Right lobe of liver (tissue), 4 donors: ENCODE measurements at regions not wholly inside any gene's neighbourhood (a gene's known extent, or its start where the extent isn't known, plus 50 kb on each side); places are given as distances from the start of the nearest gene placed in this dataset.
"Not testable (repeated sequence)": the region's sequence is repeated elsewhere in the genome, so short reads cannot be mapped to it uniquely, and the experiment has no call there.

ENCODE experiments used
- CTCF ChIP-seq, 4 donors: fragments of 200-600 bp in 3 of 4; fragments of 450-650 bp in 1 of 4; IDR thresholded peaks; one replicate each; pipeline versions ENCODE4 v1.5.1 to v1.8.0; 2016 to 2022; ENCODE audit warnings: antibody characterized with exemption in 4 of 4, mild to moderate bottlenecking in 2 of 4
- POLR2A ChIP-seq: fragments of 450-650 bp; IDR thresholded peaks from one replicate; pipeline ENCODE4 v1.6.1; 2017; ENCODE audit warnings: antibody characterized with exemption, mild to moderate bottlenecking
- donor health status: DM: no; HTN: no; CAD: no.
- donor health status: DM: no; HTN: no; CAD: no.
- donor health status: DM: no; HTN: yes; CAD: no.

DNA sequence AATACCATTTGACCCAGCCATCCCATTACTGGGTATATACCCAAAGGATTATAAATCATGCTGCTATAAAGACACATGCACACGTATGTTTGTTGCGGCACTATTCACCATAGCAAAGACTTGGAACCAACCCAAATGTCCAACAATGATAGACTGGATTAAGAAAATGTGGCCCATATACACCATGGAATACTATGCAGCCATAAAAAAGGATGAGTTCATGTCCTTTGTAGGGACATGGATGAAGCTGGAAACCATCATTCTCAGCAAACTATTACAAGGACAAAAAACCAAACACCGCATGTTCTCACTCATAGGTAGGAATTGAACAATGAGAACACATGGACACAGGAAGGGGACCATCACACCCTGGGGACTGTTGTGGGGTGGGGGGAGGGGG, 66.8 kb upstream of the LHFPL2 start:
- not testable (repeated sequence) for TF ChIP-seq CTCF (IDR thresholded peaks at IDR 0.05); POLR2A
